ENCODE measurements at regions not wholly inside any gene's neighbourhood (a gene's known extent, or its start where the extent isn't known, plus 50 kb on each side); places are given as distances from the start of the nearest gene placed in this dataset.

GRCh38 chr11:27277843-27278242 lies 85.2 kb downstream of the CCDC34 start (continued):
- TF ChIP-seq, protein P1, sequence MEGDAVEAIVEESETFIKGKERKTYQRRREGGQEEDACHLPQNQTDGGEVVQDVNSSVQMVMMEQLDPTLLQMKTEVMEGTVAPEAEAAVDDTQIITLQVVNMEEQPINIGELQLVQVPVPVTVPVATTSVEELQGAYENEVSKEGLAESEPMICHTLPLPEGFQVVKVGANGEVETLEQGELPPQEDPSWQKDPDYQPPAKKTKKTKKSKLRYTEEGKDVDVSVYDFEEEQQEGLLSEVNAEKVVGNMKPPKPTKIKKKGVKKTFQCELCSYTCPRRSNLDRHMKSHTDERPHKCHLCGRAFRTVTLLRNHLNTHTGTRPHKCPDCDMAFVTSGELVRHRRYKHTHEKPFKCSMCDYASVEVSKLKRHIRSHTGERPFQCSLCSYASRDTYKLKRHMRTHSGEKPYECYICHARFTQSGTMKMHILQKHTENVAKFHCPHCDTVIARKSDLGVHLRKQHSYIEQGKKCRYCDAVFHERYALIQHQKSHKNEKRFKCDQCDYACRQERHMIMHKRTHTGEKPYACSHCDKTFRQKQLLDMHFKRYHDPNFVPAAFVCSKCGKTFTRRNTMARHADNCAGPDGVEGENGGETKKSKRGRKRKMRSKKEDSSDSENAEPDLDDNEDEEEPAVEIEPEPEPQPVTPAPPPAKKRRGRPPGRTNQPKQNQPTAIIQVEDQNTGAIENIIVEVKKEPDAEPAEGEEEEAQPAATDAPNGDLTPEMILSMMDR (IDR thresholded peaks at IDR 0.05) = no peak
- TF ChIP-seq SIN3A (IDR thresholded peaks at IDR 0.05; ENCODE audit: borderline replicate concordance, low read depth, low read length) = no peak
- TF ChIP-seq FOXJ3 (CRISPR knock-in tag; IDR thresholded peaks at IDR 0.05) = no peak
- no peak for TF ChIP-seq YY1 (IDR thresholded peaks at IDR 0.05; ENCODE audit: low read depth)
- no peak for TF ChIP-seq RAD21 (IDR thresholded peaks at IDR 0.05; ENCODE audit: low read length)

- H3K79me2 ChIP-seq (ENCODE audit: insufficient read depth) = no peaks in the 10 kb centered on the region
- H3K9me3 ChIP-seq = no peaks in the 10 kb centered on the region
- H3F3A ChIP-seq (replicated peaks; ENCODE audit: insufficient read depth) = no peaks in the 10 kb centered on the region
- ChIA-PET CTCF (no interaction called here), POLR2A (no interaction called here)
- no peak overlapping the region for H2AFZ ChIP-seq (ENCODE audit: low read depth)
- H4K20me1 ChIP-seq (ENCODE audit: insufficient read depth) = no peaks in the 10 kb centered on the region
- no peak for DNase-seq
- 0% methylated on average over 1 of the region's 1 CpG for WGBS (ENCODE audit: low lambda C conversion rate)
- no peak overlapping the region for H3K27ac ChIP-seq (ENCODE audit: low read depth in 2 of 2, low read length in 1 of 2)
- H3K4me2 ChIP-seq = no peak overlapping the region
- H3K36me3 ChIP-seq (replicated peaks in 1 of 2; ENCODE audit: control insufficient read depth in 1 of 2, insufficient read depth in 2 of 2, low read length in 1 of 2) = no peaks in the 10 kb centered on the region
- H3K9ac ChIP-seq = no peak overlapping the region
- no peaks in the 10 kb centered on the region for H3K9me2 ChIP-seq
- TF ChIP-seq, protein P1 (IDR thresholded peaks at IDR 0.05) = no peak
- TF ChIP-seq USF2 (IDR thresholded peaks at IDR 0.05; ENCODE audit: borderline replicate concordance, low read depth, low read length) (no peak), SIN3A (IDR thresholded peaks at IDR 0.05; ENCODE audit: borderline replicate concordance, low read depth, low read length) (no peak), ZBTB33 (IDR thresholded peaks at IDR 0.05; ENCODE audit: borderline replicate concordance, low read depth) (no peak), NFIC (IDR thresholded peaks at IDR 0.05; ENCODE audit: borderline replicate concordance) (no peak), TCF12 (IDR thresholded peaks at IDR 0.05) (no peak)
- no peak overlapping the region for H3K4me3 ChIP-seq (ENCODE audit: low read depth in 2 of 2, low read length in 1 of 2)
- H3K27me3 ChIP-seq (ENCODE audit: insufficient read depth) = no peaks in the 10 kb centered on the region
- H3K4me1 ChIP-seq (ENCODE audit: control insufficient read depth in 1 of 2, insufficient read depth in 2 of 2, low read depth in 1 of 2, low read length in 1 of 2) = no peaks in the 10 kb centered on the region; a peak in 2 of 4 replicates
Measured at GRCh38 chr11:27276141-27276540, 86.9 kb downstream of the CCDC34 start.

All from SK-N-SH (cell line).